GM12864 (cell line): ENCODE measurements at regions not wholly inside any gene's neighbourhood (a gene's known extent, or its start where the extent isn't known, plus 50 kb on each side); places are given as distances from the start of the nearest gene placed in this dataset.
"Not testable (repeated sequence)": the region's sequence is repeated elsewhere in the genome, so short reads cannot be mapped to it uniquely, and the experiment has no call there.

Source experiments
- DNase-seq: peaks from one replicate; pipeline ENCODE4 v3.0.0-alpha.2; 2011; ENCODE audit warnings: low read depth
- H3K4me3 ChIP-seq: 2 replicates; pipeline ENCODE4 v1.5.1; 2011; ENCODE audit warnings: mild to moderate bottlenecking, low read depth, low read length, control low read depth
- CTCF ChIP-seq: IDR thresholded peaks from 2 replicates; pipeline ENCODE4 v1.5.1; 2011; ENCODE audit warnings: low read depth, mild to moderate bottlenecking, moderate library complexity, low read length, control low read depth, inconsistent platforms; ENCODE audit errors: missing control alignments

GRCh38 chr4:60683357-60683756 is 516.8 kb upstream of the ADGRL3 start:
- no peak for DNase-seq
- no peak overlapping the region for H3K4me3 ChIP-seq
- TF ChIP-seq CTCF, result no peak

GRCh38 chr4:60683973-60684372 is 516.2 kb upstream of the ADGRL3 start:
- DNase-seq, result no peak
- H3K4me3 ChIP-seq, result no peak overlapping the region
- TF ChIP-seq CTCF, result no peak

- H3K4me3 ChIP-seq, DNase-seq: not testable (repeated sequence)
These were observed 504.1 kb upstream of the ADGRL3 start for GRCh38 chr4:60696062-60696461.

- no peak for DNase-seq
- no peak for TF ChIP-seq CTCF
- no peak overlapping the region for H3K4me3 ChIP-seq
These were observed 491.1 kb upstream of the ADGRL3 start for GRCh38 chr4:60709061-60709460.

GRCh38 chr4:60718874-60719273 is 481.3 kb upstream of the ADGRL3 start:
- TF ChIP-seq CTCF, result no peak
- H3K4me3 ChIP-seq, result no peak overlapping the region
- no peak for DNase-seq

- DNase-seq, result no peak
- no peak overlapping the region for H3K4me3 ChIP-seq
- TF ChIP-seq CTCF, result no peak
These were observed 478.4 kb upstream of the ADGRL3 start for GRCh38 chr4:60721685-60722084.

GRCh38 chr4:60723796-60724195 is 476.3 kb upstream of the ADGRL3 start:
- no peak for DNase-seq

More at GRCh38 chr4:60723796-60724195, 476.3 kb upstream of the ADGRL3 start:
- H3K4me3 ChIP-seq, result no peak overlapping the region
- no peak for TF ChIP-seq CTCF
